Endothelial cell of hepatic sinusoid (primary cell): ENCODE measurements at regions not wholly inside any gene's neighbourhood (a gene's known extent, or its start where the extent isn't known, plus 50 kb on each side); places are given as distances from the start of the nearest gene placed in this dataset.
"Not testable (repeated sequence)": the region's sequence is repeated elsewhere in the genome, so short reads cannot be mapped to it uniquely, and the experiment has no call there.

Experiments used
- in situ Hi-C: cut with HindIII; loops from 2 replicates; pipeline ENCODE4 v1.10.0; 2017; ENCODE audit warnings: low sequenced_read_pairs

DNA sequence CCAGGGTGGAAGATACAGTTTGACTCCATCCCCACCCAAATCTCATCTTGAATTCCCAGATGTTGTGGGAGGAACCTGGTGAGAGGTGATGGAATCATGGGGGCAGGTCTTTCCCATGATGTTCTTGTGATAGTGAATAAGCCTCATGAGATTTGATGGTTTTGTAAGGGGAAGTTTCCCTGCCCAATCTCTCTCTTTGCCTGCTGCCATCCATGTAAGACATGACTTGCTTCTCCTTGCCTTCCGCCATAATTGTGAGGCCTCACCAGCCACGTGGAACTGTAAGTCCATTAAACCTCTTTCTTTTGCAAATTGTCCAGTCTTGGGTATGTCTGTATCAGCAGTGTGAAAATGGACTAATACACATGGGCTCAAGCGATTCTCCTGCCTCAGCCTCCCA is 59.4 kb upstream of the LHX5 start:
- in situ Hi-C loops = not testable (repeated sequence)

DNA sequence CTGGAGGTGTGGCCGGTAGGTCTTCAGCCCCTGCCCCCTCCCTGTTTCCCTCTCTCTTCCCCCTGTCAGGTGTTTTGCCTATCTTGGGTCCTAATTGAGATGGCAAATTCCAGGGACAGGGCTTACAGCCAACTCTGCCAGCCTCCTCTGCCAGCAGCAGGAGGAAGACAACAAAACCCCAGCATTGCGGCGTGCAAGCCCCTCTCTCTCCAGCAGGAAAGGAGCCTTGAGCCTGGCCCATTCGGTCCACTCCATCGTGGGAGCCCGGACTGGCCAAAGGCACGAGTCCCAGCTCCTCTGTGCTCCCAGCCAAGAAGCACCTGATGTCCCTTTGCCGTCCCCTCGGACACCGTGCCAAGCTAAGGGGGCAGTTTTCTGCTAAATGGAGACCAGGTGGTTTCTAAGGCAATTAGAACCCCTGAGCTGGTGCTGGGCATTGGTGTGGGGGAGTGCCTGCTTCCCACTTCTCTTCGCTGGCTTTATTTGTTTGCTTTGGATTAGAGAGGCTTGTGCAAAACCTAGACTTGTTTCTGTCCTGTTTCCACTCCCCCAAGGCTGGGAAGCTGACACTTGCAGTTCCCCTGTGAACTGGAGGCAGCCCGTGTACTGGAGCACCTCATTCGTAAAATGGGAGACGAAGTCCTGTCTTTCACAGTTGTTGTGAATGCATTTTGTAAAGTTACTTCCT is 57.1 kb upstream of the LHX5 start:
- in situ Hi-C loops = no loop called here

DNA sequence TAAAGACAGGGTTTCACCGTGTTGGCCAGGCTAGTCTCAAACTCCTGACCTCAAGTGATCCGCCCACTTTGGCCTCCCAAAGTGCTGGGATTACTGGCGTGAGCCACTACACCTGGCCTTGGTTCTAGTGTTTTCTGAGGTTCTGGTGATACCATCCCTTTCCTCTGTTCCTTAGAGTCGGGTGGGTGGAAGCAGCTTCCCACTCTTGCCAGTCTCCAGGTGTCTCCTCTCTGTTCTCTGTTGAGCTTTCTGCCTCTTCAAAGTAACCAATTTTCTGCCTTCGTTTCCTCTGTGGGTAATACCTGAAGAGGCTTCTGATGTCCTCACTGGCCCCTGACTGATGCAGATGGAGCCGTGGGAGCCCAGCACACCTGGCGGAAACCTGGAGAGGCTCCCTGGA is 53.4 kb upstream of the LHX5 start:
- in situ Hi-C loops = no loop called here

DNA sequence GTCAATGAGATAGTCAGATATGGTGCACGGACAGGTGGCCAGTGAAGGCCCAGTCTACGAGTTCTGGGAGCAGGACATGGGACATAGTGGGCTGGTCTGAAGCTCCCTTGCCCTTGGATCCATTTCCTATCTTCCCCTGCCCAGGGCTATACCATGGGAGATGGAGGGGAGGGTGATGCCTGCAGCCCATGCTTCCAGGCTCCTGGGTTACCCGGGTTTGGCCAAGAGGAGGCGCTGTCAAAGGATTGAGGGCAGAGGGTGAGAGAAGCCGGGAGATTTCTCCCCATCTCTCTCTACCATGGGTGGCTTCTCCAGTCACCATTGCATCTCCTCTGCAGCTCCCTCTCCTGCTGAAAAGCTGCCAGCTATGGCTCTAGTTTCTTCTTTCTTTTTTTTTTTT is 52.8 kb upstream of the LHX5 start:
- in situ Hi-C loops = no loop called here

- in situ Hi-C loops = no loop called here
These were observed 50.0 kb upstream of the LHX5 start for GRCh38 chr12:113521708-113522107.
